A549 (cell line): ENCODE measurements at regions not wholly inside any gene's neighbourhood (a gene's known extent, or its start where the extent isn't known, plus 50 kb on each side); places are given as distances from the start of the nearest gene placed in this dataset.

ENCODE experiments used
- ATAC-seq, 2 experiments: fragments of 200-7000 bp in 1 of 2; fragments of >200 bp in 1 of 2; cut with Nextera tagmentation in 1 of 2; cut with Tn5 transposase in 1 of 2; 3 replicates each; pipeline versions ENCODE4 v1.8.0 to v1.9.1; 2018 to 2020; ENCODE audit warnings: mild to moderate bottlenecking in 1 of 2, moderate library complexity in 1 of 2
- CTCF ChIA-PET: fragments of 300-600 bp; sonication (Branson Sonifier 250); formaldehyde crosslinking; extraction: SDS; loops from one replicate; lab custom pipeline; 2021; ENCODE audit warnings: antibody characterized with exemption, inconsistent platforms; lab: Yijun Ruan, JAX
- POLR2A ChIA-PET: fragments of 350-600 bp; formaldehyde crosslinking; extraction: SDS; loops from one replicate; lab custom pipeline; 2021; ENCODE audit warnings: antibody characterized with exemption, inconsistent platforms; lab: Yijun Ruan, JAX
- DNase-seq, 2 experiments: peaks; one replicate each; pipeline versions ENCODE4 v3.0.0 to v3.0.0-alpha.2; 2011 to 2016; ENCODE audit warnings: low read depth in 1 of 2, low spot score in 1 of 2
- FAIRE-seq: peaks from 2 replicates; lab custom pipeline; 2011; peaks lifted over from hg19 to GRCh38; lab: Jason Lieb, UNC
- H3K27ac ChIP-seq, 2 experiments: fragments of >200 bp; sonication (Bioruptor Twin); formaldehyde crosslinking; 3 replicates each; pipeline ENCODE4 v1.5.1; 2016 to 2017
- H3K4me1 ChIP-seq: fragments of >200 bp; sonication (Bioruptor Twin); formaldehyde crosslinking; 3 replicates; pipeline ENCODE4 v1.6.1; 2016
- H3K4me2 ChIP-seq: fragments of >200 bp; sonication (Bioruptor Twin); formaldehyde crosslinking; 3 replicates; pipeline ENCODE4 v1.6.1; 2016
- H3K4me3 ChIP-seq: fragments of >200 bp; sonication (Bioruptor Twin); formaldehyde crosslinking; 3 replicates; pipeline ENCODE4 v1.5.1; 2016
- H3K9me3 ChIP-seq: fragments of >200 bp; sonication (Bioruptor Twin); formaldehyde crosslinking; 3 replicates; pipeline ENCODE4 v1.6.1; 2016
- BCL3 ChIP-seq: fragments of >200 bp; sonication (Bioruptor Twin); formaldehyde crosslinking; IDR thresholded peaks from 3 replicates; pipeline ENCODE4 v1.6.1; 2016
- CEBPB ChIP-seq, 2 experiments: fragments of >200 bp in 1 of 2; sonication (Bioruptor Twin) in 1 of 2; formaldehyde crosslinking in 1 of 2; IDR thresholded peaks; 2 replicates each; pipeline ENCODE4 v1.6.1; 2012 to 2016
- CHD2 ChIP-seq: fragments of 150-350 bp; IDR thresholded peaks from 2 replicates; pipeline ENCODE4 v1.6.1; 2014; ENCODE audit warnings: low read length; ENCODE audit not compliant: partially characterized antibody
- CHD4 ChIP-seq: fragments of 200-600 bp; sonication (generic); IDR thresholded peaks from 2 replicates; pipeline ENCODE4 v1.6.1; 2016; ENCODE audit warnings: antibody characterized with exemption, mild to moderate bottlenecking, borderline replicate concordance
- E2F6 ChIP-seq: IDR thresholded peaks from 2 replicates; pipeline ENCODE4 v1.6.1; 2012; ENCODE audit warnings: low read depth, borderline replicate concordance
- EHF ChIP-seq: fragments of 250-450 bp; sonication (Bioruptor Pico); IDR thresholded peaks from 2 replicates; pipeline ENCODE4 v1.5.0; 2020; ENCODE audit warnings: mild to moderate bottlenecking
- EHMT2 ChIP-seq: fragments of 200-600 bp; sonication (generic); IDR thresholded peaks from 2 replicates; pipeline ENCODE4 v1.6.1; 2016; ENCODE audit warnings: antibody characterized with exemption, low read depth, mild to moderate bottlenecking, moderate library complexity
- EP300 ChIP-seq, 2 experiments: fragments of >200 bp; sonication (Bioruptor Twin); formaldehyde crosslinking; IDR thresholded peaks; 2 replicates in 1 of 2; 3 replicates in 1 of 2; pipeline ENCODE4 v1.6.1; 2016 to 2017
- FOXS1 ChIP-seq: fragments of 250-450 bp; sonication (Bioruptor Pico); IDR thresholded peaks from 2 replicates; pipeline ENCODE4 v1.5.0; 2020; ENCODE audit warnings: mild to moderate bottlenecking, moderate library complexity
- HDAC2 ChIP-seq: fragments of 200-600 bp; sonication (generic); IDR thresholded peaks from 2 replicates; pipeline ENCODE4 v1.6.1; 2016
- HOXA7 ChIP-seq: fragments of 250-450 bp; sonication (Bioruptor Pico); IDR thresholded peaks from 2 replicates; pipeline ENCODE4 v1.5.0; 2020; ENCODE audit warnings: mild to moderate bottlenecking, moderate library complexity
- JUN ChIP-seq, 2 experiments: fragments of >200 bp; sonication (Bioruptor Twin); formaldehyde crosslinking; IDR thresholded peaks; 2 replicates in 1 of 2; 3 replicates in 1 of 2; pipeline ENCODE4 v1.6.1; 2016 to 2017
- KDM5A ChIP-seq: fragments of 200-600 bp; sonication (generic); IDR thresholded peaks from 2 replicates; pipeline ENCODE4 v1.6.1; 2016; ENCODE audit warnings: antibody characterized with exemption, mild to moderate bottlenecking
- MAX ChIP-seq: IDR thresholded peaks from 2 replicates; pipeline ENCODE4 v1.6.1; 2012
- MAZ ChIP-seq: fragments of 150-350 bp; IDR thresholded peaks from 2 replicates; pipeline ENCODE4 v1.6.1; 2014; ENCODE audit warnings: antibody characterized with exemption, low read depth, low read length, borderline replicate concordance
- MYC ChIP-seq: IDR thresholded peaks from 2 replicates; pipeline ENCODE4 v1.6.1; 2012; ENCODE audit warnings: mild to moderate bottlenecking, inconsistent platforms, low read length, improper control_type of control experiment, borderline replicate concordance
- NFE2L2 ChIP-seq: fragments of 150-350 bp; conservative IDR thresholded peaks from 2 replicates; pipeline ENCODE4 v1.6.1; 2014; ENCODE audit warnings: low read length
- NPAS2 ChIP-seq: fragments of 250-450 bp; sonication (Bioruptor Pico); IDR thresholded peaks from 2 replicates; pipeline ENCODE4 v1.8.0; 2022; ENCODE audit warnings: mild to moderate bottlenecking, moderate library complexity, borderline replicate concordance
- NR3C1 ChIP-seq: fragments of >200 bp; sonication (Bioruptor Twin); formaldehyde crosslinking; IDR thresholded peaks from 3 replicates; pipeline ENCODE4 v1.6.1; 2017
- PHF8 ChIP-seq: fragments of 200-600 bp; sonication (generic); IDR thresholded peaks from 2 replicates; pipeline ENCODE4 v1.6.1; 2016; ENCODE audit warnings: low read depth, mild to moderate bottlenecking, antibody characterized with exemption, moderate library complexity, borderline replicate concordance
- POLR2A ChIP-seq: IDR thresholded peaks from 2 replicates; pipeline ENCODE4 v1.6.1; 2012; ENCODE audit warnings: mild to moderate bottlenecking, low read length
- POLR2AphosphoS2 ChIP-seq: conservative IDR thresholded peaks from 2 replicates; pipeline ENCODE4 v1.6.1; 2012; ENCODE audit warnings: low read length, improper control_type of control experiment, inconsistent platforms
- RAD21 ChIP-seq, 2 experiments: fragments of >200 bp in 1 of 2; sonication (Bioruptor Twin) in 1 of 2; formaldehyde crosslinking in 1 of 2; IDR thresholded peaks in 1 of 2; conservative IDR thresholded peaks in 1 of 2; 2 replicates in 1 of 2; 3 replicates in 1 of 2; pipeline ENCODE4 v1.6.1; 2012 to 2018; ENCODE audit warnings: inconsistent platforms in 1 of 2
- RARB ChIP-seq: fragments of 250-450 bp; sonication (Bioruptor Pico); IDR thresholded peaks from 2 replicates; pipeline ENCODE4 v1.8.0; 2021; ENCODE audit warnings: mild to moderate bottlenecking, moderate library complexity
- RCOR1 ChIP-seq: fragments of 150-350 bp; IDR thresholded peaks from 2 replicates; pipeline ENCODE4 v1.6.1; 2014; ENCODE audit warnings: antibody characterized with exemption, low read length, low read depth
- REST ChIP-seq: fragments of 200-600 bp; sonication (generic); IDR thresholded peaks from 2 replicates; pipeline ENCODE4 v1.6.1; 2016; ENCODE audit warnings: antibody characterized with exemption, mild to moderate bottlenecking, moderate library complexity
- RFX5 ChIP-seq: fragments of 450-650 bp; IDR thresholded peaks from 2 replicates; pipeline ENCODE4 v1.7.1; 2014; ENCODE audit warnings: antibody characterized with exemption, mild to moderate bottlenecking, moderate library complexity
- SMC3 ChIP-seq: fragments of >200 bp; sonication (Bioruptor Twin); formaldehyde crosslinking; IDR thresholded peaks from 3 replicates; pipeline ENCODE4 v1.6.1; 2018; ENCODE audit warnings: inconsistent platforms
- ZFP36 ChIP-seq: fragments of 450-650 bp; IDR thresholded peaks from 2 replicates; pipeline ENCODE4 v1.6.1; 2014; ENCODE audit warnings: borderline replicate concordance; ENCODE audit not compliant: partially characterized antibody
- ZNF302 ChIP-seq: fragments of 250-450 bp; sonication (Bioruptor Pico); IDR thresholded peaks from 2 replicates; pipeline ENCODE4 v1.9.0; 2021; ENCODE audit warnings: inconsistent platforms, mild to moderate bottlenecking, moderate library complexity
- ZSCAN20 ChIP-seq: fragments of 250-450 bp; sonication (Bioruptor Pico); IDR thresholded peaks from 2 replicates; pipeline ENCODE4 v1.8.0; 2022; ENCODE audit warnings: mild to moderate bottlenecking, moderate library complexity
- WGBS: methylation state at CpG from one replicate; pipeline ENCODE4 v1.1.6; 2017; ENCODE audit errors: missing lambda C conversion rate; 5-methylcytosine and 5-hydroxymethylcytosine counted together

GRCh38 chrX:68917799-68918198, 89.0 kb downstream of the EFNB1 start:
- no peaks in the 10 kb centered on the region for H3K4me1 ChIP-seq
- no peaks in the 10 kb centered on the region for H3K9me3 ChIP-seq
- DNase-seq = no peak
- no peak for TF ChIP-seq MAZ
- TF ChIP-seq MAX = no peak
- no peak for TF ChIP-seq MYC
- no peak for TF ChIP-seq RARB (CRISPR knock-in tag)
- no peak for TF ChIP-seq E2F6
- no peak for TF ChIP-seq CHD4
- TF ChIP-seq SMC3 = no peak
- no peak for TF ChIP-seq EHF (CRISPR knock-in tag)
- TF ChIP-seq KDM5A = no peak
- TF ChIP-seq JUN (IDR thresholded peaks at IDR 0.05) = no peak
- TF ChIP-seq BCL3 = no peak
- TF ChIP-seq CEBPB (IDR thresholded peaks at IDR 0.05) = no peak
- no peak for TF ChIP-seq POLR2AphosphoS2
- TF ChIP-seq NPAS2 (CRISPR knock-in tag) = no peak
- TF ChIP-seq EHMT2 = no peak
- TF ChIP-seq PHF8 = no peak
- TF ChIP-seq RCOR1 = no peak
- H3K4me3 ChIP-seq = no peak overlapping the region
- POLR2A ChIA-PET = no interaction called here
- H3K4me2 ChIP-seq = no peak overlapping the region
- no peak for FAIRE-seq
- H3K27ac ChIP-seq = no peak overlapping the region
- ATAC-seq = no peak
- CTCF ChIA-PET = interaction anchor here (1.0 to 1.9 kb wide), 3 partner anchors 11 to 305 kb away, joined by 3 to 5 read pairs (median 4); no protein-coding TSS in a partner anchor

- no peak for FAIRE-seq
- ChIA-PET CTCF (interaction anchor here (0.6 to 1.9 kb wide), 3 partner anchors 11 to 306 kb away, joined by 3 to 5 read pairs (median 4); no protein-coding TSS in a partner anchor), POLR2A (no interaction called here)
- no peak for ATAC-seq
- no peak for DNase-seq
- Histone ChIP-seq H3K4me3 (no peak overlapping the region), H3K4me1 (no peaks in the 10 kb centered on the region), H3K4me2 (no peak overlapping the region), H3K27ac (no peak overlapping the region), H3K9me3 (no peaks in the 10 kb centered on the region)
- WGBS = 53% methylated on average over 8 of the region's 8 CpGs
- TF ChIP-seq NFE2L2 = no peak
- TF ChIP-seq ZSCAN20 (CRISPR knock-in tag) = no peak
- TF ChIP-seq BCL3 = no peak
- TF ChIP-seq POLR2A = no peak
- no peak for TF ChIP-seq CHD2
- TF ChIP-seq EP300 (IDR thresholded peaks at IDR 0.05) = no peak
- no peak for TF ChIP-seq NR3C1
- TF ChIP-seq EHMT2 = no peak
- no peak for TF ChIP-seq ZNF302 (CRISPR knock-in tag)
- TF ChIP-seq RAD21 (conservative IDR thresholded peaks at IDR 0.05 in 1 of 2, IDR thresholded peaks at IDR 0.05 in 1 of 2) = no peak
- TF ChIP-seq RFX5 = no peak
- TF ChIP-seq ZFP36 = no peak
- TF ChIP-seq HOXA7 = no peak
- no peak for TF ChIP-seq HDAC2
- TF ChIP-seq MAX = no peak
- no peak for TF ChIP-seq NPAS2 (CRISPR knock-in tag)
- TF ChIP-seq REST = no peak
- TF ChIP-seq EHF (CRISPR knock-in tag) = no peak
- TF ChIP-seq FOXS1 = no peak
These were observed 88.1 kb downstream of the EFNB1 start for GRCh38 chrX:68916891-68917290.
